ENCODE measurements at regions not wholly inside any gene's neighbourhood (a gene's known extent, or its start where the extent isn't known, plus 50 kb on each side); places are given as distances from the start of the nearest gene placed in this dataset.

GRCh38 chr20:63081831-63082230 is 75.1 kb upstream of the BHLHE23 start:
- TF ChIP-seq SUZ12 (IDR thresholded peaks at IDR 0.05; ENCODE audit: extremely low read depth, insufficient read depth, insufficient read length) (no peak), YY1 (IDR thresholded peaks at IDR 0.05; ENCODE audit: insufficient read depth, insufficient read length) (no peak), ZNF274 (IDR thresholded peaks at IDR 0.05; ENCODE audit: low read depth, low read length) (no peak)

Data from NT2/D1 (cell line).